ENCODE measurements at regions not wholly inside any gene's neighbourhood (a gene's known extent, or its start where the extent isn't known, plus 50 kb on each side); places are given as distances from the start of the nearest gene placed in this dataset.

- TF ChIP-seq GATA2 (IDR thresholded peaks at IDR 0.05; ENCODE audit: low read depth, low read length) (no peak), GATA3 (IDR thresholded peaks at IDR 0.05; ENCODE audit: low read depth, low read length) (no peak)
Measured at GRCh38 chr5:71974622-71975021, 132.7 kb upstream of the MAP1B start.

All from SH-SY5Y (cell line).